Stimulated activated CD4-positive, alpha-beta T cell treated with anti-CD3 and anti-CD28 coated beads, Interleukin-12 subunit alpha, Interleukin-12 subunit beta, amount 100 ng/mL, for 48 hours (primary cell): ENCODE measurements at regions not wholly inside any gene's neighbourhood (a gene's known extent, or its start where the extent isn't known, plus 50 kb on each side); places are given as distances from the start of the nearest gene placed in this dataset.
"Not testable (repeated sequence)": the region's sequence is repeated elsewhere in the genome, so short reads cannot be mapped to it uniquely, and the experiment has no call there.

Experiments
- DNase-seq, 3 donors: peaks; one replicate each; pipeline ENCODE4 v3.0.0-alpha.2; 2020; ENCODE audit warnings: low read depth in 2 of 3, low spot score in 1 of 3

DNA sequence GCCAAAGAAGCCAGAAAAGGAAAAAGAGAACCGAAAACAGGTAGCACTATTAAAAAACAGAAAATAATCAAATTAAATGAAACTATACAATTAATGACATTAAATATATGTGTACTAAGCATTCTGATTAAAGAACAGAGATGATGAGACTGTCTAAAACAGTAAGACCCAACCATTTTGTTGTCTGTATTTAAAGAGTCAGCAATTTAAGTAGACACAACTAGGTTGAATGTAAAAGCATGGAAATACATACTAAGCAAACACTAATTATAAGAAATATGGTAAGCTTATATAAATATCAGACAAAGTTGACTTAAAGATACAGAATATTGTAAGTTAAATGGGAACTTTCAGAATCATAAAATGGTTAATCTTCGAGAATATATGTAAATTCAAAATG, 774.6 kb upstream of the RAG2 start:
- no peak for DNase-seq

GRCh38 chr11:37371346-37371970, 773.4 kb upstream of the RAG2 start:
- DNase-seq: no peak

DNA sequence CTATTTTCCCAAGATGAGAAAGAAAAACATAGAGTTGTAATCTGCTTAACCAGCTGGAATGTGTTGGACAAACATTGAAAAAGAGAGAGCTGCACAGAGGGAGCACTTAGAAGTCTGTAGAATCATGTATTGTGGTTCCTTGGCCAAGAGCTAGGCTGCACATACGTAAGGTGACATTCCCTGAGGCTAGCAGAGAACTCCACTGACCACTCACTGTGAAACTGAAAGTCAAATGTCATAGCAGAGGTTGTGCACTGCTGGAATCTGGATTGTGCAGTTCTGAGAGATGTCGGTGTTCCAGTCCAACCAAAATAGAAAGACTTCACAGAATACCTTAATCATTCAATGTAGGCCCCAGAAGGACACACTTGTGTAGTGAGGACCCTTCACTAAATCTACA, 772.8 kb upstream of the RAG2 start:
- DNase-seq: no peak

- DNase-seq: no peak
These were observed 766.3 kb upstream of the RAG2 start for GRCh38 chr11:37364246-37364839.

DNA sequence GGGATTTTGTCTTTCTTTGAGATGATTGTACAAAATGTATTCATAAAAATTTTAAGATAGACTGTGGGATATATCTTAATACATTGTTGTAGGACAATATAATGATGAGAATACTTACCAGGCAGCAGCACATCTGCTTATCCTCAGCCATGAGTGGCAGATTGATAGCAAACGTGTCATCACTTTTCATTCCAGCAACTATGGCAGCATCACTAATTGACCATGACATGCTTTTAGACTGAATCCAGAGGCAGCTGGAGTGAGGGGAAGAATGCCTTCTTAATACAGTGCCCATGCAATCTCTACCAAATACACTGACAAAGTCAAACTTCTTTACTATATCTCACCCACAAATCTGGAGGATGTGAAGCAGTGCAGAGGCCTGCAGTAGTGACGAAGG, 755.2 kb upstream of the RAG2 start:
- DNase-seq: no peak

DNA sequence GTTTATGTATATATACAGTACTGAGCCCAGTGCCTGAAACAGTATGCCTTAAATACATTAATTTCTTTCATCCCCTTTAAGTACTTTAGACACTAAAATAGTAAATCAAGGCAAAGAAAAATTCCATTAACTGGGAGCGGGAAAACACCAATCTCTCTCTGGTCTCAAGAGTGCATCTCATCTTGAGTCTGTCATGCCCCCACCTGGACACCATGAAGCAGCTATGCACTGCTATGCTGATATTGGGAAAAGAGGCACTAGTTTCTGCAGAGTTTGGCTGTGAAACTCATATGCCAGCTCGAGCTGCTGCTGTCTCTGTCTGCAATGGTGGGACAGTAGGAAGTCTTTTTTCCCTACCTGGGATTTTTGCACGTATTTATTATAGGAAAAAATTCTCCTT, 754.4 kb upstream of the RAG2 start:
- no peak for DNase-seq

- no peak for DNase-seq
These were observed 745.3 kb upstream of the RAG2 start for GRCh38 chr11:37343290-37343689.

DNA sequence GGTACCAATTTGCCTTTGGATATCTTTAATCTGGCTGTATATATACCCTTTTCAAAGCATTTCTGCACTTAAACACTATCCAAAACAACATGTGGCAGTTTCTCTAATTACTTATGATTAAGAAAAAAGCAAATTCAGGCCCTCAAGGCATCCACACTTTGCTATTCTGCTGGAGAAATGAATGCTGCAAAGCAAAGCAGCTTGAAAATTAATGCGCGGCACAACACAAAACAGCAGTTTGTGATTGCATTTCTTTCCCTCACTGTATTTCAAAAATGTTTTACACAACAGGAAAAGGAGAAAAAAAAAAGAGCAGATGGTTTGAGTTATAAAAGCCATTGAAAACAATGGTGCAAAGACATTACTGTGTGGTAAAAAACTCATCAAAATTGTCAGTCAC, 738.4 kb upstream of the RAG2 start:
- DNase-seq: no peak

- DNase-seq: no peak
These were observed 735.3 kb upstream of the RAG2 start for GRCh38 chr11:37333345-37333744.

GRCh38 chr11:37323843-37324242, 725.8 kb upstream of the RAG2 start:
- no peak for DNase-seq

- DNase-seq: no peak
These were observed 724.5 kb upstream of the RAG2 start for GRCh38 chr11:37322333-37323194.

DNA sequence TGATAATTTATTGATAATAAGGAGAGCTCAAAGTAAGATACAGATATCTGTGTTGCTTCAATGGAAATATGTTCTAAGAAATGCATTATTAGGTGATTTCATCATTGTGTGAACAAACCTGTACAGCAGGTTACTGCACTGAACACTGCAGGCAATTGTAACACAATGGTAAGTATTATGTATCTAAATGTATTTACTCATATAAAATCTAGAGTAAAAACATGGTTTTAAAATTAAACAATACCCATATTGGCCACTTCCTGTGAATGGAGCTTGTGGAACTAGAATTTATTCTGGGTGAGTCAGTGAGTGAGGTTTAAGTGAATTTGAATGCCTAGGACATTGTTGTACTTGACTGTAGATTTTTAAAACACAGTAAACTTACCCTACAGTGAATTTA, 722.9 kb upstream of the RAG2 start:
- no peak for DNase-seq

DNA sequence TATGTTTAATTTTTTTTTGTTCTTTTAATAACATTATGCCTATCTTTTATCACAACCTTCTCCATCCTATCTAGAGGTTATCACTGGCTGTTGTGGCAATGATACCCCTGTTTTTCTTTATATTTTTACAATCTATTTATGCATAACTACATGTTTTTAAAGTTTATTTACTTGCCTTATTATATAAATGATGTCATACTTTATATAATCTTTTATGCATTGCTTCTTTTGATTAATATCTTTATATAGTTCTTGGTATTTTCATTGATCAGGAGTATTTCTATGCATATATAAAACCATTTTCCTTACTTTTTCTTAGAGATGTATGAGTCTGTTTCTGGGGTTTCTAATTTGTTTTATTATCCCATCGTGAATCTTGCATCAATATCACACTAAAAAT, 719.8 kb upstream of the RAG2 start:
- DNase-seq: no peak

GRCh38 chr11:37313266-37313665, 715.2 kb upstream of the RAG2 start:
- DNase-seq: no peak

DNA sequence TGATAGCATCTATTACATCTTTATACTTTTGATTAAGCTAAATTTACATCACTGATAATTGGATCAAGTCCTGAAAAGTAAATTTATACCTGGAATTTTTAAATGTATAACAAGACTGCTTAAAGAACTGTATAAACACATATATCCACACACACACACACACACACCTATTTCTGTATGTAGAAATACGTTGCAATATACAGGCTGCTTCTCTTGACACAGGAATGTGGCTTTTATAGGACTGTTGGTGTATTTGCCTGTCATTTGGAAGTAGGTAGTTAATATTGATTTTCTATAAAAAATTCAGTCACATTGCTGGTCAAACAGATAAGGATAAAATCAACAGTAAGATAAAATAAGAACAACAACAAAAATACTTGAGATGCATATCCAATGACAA, 708.5 kb upstream of the RAG2 start:
- no peak for DNase-seq

DNA sequence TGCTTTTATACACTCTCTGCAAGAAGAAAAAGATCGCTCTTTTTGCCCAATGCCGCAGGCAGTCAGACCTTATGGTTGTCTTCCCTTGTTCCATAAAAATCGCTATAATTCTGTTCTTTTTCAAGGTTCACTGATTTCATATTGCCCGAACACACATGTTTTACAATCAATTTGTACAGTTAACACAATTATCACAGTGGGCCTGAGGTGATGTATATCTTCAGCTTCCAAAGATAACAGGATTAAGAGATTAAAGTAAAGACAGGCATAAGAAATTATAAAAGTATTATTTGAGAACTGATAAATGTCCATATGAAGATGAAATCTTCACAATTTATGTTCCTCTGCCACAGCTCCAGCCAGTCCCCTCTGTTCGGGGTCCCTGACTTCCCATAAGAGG, 703.4 kb upstream of the RAG2 start:
- DNase-seq: not testable (repeated sequence)

DNA sequence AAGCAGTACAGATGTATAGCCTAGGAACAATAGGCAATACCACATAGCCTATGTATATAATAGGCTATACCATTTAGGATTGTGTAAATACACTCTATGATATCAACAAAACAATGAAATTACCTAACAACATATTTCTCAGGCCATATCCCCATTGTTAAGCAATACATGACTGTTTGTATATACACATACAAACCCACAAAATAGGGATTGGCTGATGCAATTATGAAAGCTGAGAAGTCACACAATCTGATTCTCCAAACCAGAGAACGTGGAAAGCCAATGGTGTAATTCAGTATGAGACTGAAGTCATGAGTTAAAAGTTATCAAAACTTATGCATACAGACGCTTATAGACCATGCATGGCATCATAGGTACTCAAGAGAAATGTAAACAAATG, 700.1 kb upstream of the RAG2 start:
- no peak for DNase-seq

DNA sequence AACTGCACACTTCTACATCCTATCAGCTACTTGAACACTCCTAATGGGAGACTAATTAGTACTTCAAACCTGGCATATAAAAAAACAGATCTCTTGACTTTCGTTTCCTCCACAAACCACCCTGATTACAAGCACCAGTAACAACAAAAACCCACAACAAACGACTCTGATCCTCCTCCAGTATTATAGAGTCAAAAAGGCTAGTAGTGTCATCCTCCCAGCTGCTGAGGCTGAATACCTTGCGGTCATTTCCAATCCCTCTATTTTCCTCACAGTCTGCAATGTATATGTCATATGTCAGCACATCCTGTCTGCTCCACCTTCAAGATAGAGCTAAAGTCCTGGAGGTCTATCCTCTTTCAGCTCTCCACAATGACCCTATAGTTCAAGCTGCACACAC, 688.9 kb upstream of the RAG2 start:
- no peak for DNase-seq

- no peak for DNase-seq
These were observed 684.3 kb upstream of the RAG2 start for GRCh38 chr11:37282367-37282766.

DNA sequence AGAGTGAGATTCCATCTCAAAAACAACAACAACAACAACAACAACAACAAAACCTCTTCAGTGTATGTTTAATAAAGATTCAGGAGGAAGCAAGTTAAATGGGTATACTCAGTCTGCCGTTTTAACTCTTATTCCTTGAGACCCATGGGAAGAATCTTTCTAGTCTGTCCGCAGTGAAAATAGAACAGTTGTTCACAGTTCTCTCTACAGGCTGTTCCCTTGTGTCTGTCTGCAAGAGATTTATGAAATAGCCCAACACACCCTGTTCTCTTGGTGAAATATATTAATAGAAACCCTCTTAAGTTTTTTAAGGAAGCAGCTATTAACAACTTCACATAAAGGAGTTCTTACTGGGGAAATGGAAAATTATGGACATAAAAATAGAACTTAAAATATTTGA, 682.2 kb upstream of the RAG2 start:
- DNase-seq: no peak

DNA sequence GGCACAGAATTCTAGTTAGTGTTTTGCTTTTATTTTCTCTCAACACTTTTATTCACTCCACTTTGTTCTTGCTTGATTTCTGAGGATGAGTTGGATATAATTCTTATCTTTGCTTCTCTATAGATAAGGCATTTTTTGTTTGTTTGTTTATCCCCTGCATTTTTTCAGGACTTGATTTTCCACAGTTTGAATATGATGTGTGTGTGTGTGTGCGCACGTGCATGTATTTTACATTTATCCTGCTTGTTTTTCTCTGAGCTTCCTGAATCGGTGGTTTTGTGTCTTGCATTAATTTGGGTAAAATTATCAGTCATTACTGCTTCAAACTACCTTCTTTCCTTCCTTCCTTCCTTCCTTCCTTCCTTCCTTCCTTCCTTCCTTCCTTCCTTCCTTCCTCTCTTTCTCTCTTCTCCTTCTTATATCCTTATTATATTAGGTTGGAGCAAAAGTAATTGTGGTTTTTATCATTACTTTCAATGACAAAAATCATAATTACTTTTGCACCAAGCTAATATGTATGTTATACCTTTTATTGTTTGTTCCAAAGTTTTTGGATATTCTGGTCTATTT, 679.9 kb upstream of the RAG2 start:
- DNase-seq: no peak

GRCh38 chr11:37264783-37265182, 666.7 kb upstream of the RAG2 start:
- no peak for DNase-seq
